OCI-LY7 (cell line): ENCODE measurements at regions not wholly inside any gene's neighbourhood (a gene's known extent, or its start where the extent isn't known, plus 50 kb on each side); places are given as distances from the start of the nearest gene placed in this dataset.

Experiments used
- CTCF ChIP-seq: fragments of 200-600 bp; sonication (generic); conservative IDR thresholded peaks from 2 replicates; pipeline ENCODE4 v1.5.1; 2014; ENCODE audit warnings: mild to moderate bottlenecking, antibody characterized with exemption, low read length, moderate library complexity, mixed read lengths
- EZH2phosphoT487 ChIP-seq: fragments of 200-600 bp; sonication (generic); IDR thresholded peaks from 2 replicates; pipeline ENCODE4 v1.6.1; 2018; ENCODE audit warnings: low read depth, borderline replicate concordance, mild to moderate bottlenecking, mixed run types, antibody characterized with exemption, low read length, moderate library complexity, mixed read lengths

DNA sequence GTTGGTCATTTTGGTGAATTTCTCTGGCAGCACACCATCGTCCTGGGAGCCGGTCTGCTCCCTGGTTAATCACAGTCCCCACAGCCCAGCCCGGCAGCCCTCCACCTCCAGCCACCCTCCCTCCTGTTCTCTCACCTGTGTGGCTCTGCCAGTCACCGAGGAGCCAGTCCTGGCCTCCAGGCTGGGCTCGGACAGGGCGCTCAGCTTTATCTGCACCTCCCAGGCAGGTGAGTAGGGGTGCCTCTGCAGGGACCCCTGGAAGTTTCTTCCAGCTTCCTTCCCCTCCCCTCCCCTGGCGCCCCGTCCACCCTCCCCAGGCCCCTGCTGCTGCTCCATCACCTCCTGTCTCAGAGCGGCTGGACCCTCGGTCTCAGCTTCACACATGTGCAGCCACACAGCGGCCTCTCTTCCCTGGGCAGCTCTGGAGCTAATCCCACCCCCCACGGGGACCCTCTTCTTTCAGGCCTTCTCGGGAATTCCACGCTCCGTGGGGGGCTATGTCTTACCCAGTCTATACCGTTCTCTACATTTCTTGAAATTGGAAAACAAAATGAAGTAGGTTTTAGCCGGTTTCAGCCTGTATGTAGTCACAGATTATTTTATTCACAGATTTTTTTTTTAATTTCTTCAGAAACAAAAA, 213.9 kb upstream of the PPP2R2D start:
- TF ChIP-seq EZH2phosphoT487 (no peak), CTCF (no peak)
